AG04449 (cell line): ENCODE measurements at regions not wholly inside any gene's neighbourhood (a gene's known extent, or its start where the extent isn't known, plus 50 kb on each side); places are given as distances from the start of the nearest gene placed in this dataset.

ENCODE experiments used
- CTCF ChIA-PET: fragments of 350-600 bp; formaldehyde crosslinking; extraction: SDS; loops from one replicate; lab custom pipeline; 2021; ENCODE audit warnings: antibody characterized with exemption; lab: Yijun Ruan, JAX
- POLR2A ChIA-PET: fragments of 400-600, 350-600 bp; formaldehyde crosslinking; extraction: SDS; loops from one replicate; lab custom pipeline; 2020; ENCODE audit warnings: antibody characterized with exemption, inconsistent platforms; lab: Yijun Ruan, JAX
- DNase-seq: peaks from one replicate; pipeline ENCODE4 v3.0.0-alpha.2; 2010; ENCODE audit warnings: low read depth, low spot score
- H3K4me3 ChIP-seq: 2 replicates; pipeline ENCODE4 v1.5.1; 2011; ENCODE audit warnings: low read depth, mild to moderate bottlenecking, control low read depth, low read length
- TF ChIP-seq, protein P1 (sequence below): IDR thresholded peaks from one replicate; pipeline ENCODE4 v1.5.1; 2011; ENCODE audit warnings: mild to moderate bottlenecking, moderate library complexity, low read length, control low read depth, inconsistent platforms; ENCODE audit not compliant: insufficient read depth; ENCODE audit errors: missing control alignments

- H3K4me3 ChIP-seq: no peak overlapping the region
- ChIA-PET CTCF (no interaction called here), POLR2A (no interaction called here)
- no peak for DNase-seq
- TF ChIP-seq, protein P1, sequence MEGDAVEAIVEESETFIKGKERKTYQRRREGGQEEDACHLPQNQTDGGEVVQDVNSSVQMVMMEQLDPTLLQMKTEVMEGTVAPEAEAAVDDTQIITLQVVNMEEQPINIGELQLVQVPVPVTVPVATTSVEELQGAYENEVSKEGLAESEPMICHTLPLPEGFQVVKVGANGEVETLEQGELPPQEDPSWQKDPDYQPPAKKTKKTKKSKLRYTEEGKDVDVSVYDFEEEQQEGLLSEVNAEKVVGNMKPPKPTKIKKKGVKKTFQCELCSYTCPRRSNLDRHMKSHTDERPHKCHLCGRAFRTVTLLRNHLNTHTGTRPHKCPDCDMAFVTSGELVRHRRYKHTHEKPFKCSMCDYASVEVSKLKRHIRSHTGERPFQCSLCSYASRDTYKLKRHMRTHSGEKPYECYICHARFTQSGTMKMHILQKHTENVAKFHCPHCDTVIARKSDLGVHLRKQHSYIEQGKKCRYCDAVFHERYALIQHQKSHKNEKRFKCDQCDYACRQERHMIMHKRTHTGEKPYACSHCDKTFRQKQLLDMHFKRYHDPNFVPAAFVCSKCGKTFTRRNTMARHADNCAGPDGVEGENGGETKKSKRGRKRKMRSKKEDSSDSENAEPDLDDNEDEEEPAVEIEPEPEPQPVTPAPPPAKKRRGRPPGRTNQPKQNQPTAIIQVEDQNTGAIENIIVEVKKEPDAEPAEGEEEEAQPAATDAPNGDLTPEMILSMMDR: no peak
Observed at GRCh38 chr1:181310560-181310959, 172.8 kb upstream of the CACNA1E start.

DNA sequence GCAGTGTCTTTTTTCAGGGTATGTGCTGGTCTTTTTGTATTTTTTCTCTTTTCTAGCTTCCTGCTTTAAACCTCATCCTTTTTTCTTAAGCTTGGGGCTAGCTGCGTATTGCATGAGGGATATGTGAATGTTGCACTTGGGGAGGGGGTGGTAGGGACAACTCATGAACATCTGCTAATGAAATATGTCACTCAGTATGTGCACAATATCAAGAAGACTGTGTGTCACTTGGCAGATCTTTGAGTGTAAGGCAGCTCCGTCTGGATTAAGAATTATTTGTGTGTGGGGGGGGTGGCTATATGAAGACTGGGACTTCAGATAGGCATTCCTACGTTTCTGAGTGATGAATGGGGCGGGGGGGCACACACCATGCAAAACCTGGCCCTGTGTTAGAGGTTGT, 170.4 kb upstream of the CACNA1E start:
- CTCF ChIA-PET: no interaction called here
- POLR2A ChIA-PET: no interaction called here
- TF ChIP-seq, protein P1: no peak
- no peak overlapping the region for H3K4me3 ChIP-seq
- DNase-seq: no peak

DNA sequence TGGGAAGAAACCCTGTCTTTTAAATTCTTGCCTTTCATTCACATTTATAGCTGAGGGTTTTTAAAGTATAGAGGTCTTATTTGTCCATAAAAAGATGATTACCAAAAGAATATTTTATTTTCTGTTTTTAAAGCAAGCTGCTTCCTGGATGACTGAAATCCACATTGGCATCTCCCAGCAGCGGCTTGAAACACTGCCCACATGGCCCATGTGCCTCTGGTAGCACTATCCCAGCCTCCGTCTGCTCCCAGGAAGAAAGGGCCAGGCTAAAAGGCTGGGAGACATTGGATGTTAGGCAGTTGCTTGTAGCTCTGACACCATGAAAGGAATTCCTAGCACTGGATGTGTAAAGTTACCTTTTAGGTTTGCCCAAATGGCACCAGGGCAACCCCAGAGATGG, 169.9 kb upstream of the CACNA1E start:
- TF ChIP-seq, protein P1: no peak
- ChIA-PET CTCF (no interaction called here), POLR2A (no interaction called here)
- no peak for DNase-seq
- H3K4me3 ChIP-seq: no peak overlapping the region

GRCh38 chr1:181314010-181314409, 169.3 kb upstream of the CACNA1E start:
- TF ChIP-seq, protein P1: no peak
- ChIA-PET POLR2A (no interaction called here), CTCF (no interaction called here)
- DNase-seq: no peak
- no peak overlapping the region for H3K4me3 ChIP-seq

GRCh38 chr1:181314959-181315358, 168.4 kb upstream of the CACNA1E start:
- CTCF ChIA-PET: no interaction called here
- TF ChIP-seq, protein P1: no peak
- DNase-seq: no peak
- no peak overlapping the region for H3K4me3 ChIP-seq
- POLR2A ChIA-PET: no interaction called here

DNA sequence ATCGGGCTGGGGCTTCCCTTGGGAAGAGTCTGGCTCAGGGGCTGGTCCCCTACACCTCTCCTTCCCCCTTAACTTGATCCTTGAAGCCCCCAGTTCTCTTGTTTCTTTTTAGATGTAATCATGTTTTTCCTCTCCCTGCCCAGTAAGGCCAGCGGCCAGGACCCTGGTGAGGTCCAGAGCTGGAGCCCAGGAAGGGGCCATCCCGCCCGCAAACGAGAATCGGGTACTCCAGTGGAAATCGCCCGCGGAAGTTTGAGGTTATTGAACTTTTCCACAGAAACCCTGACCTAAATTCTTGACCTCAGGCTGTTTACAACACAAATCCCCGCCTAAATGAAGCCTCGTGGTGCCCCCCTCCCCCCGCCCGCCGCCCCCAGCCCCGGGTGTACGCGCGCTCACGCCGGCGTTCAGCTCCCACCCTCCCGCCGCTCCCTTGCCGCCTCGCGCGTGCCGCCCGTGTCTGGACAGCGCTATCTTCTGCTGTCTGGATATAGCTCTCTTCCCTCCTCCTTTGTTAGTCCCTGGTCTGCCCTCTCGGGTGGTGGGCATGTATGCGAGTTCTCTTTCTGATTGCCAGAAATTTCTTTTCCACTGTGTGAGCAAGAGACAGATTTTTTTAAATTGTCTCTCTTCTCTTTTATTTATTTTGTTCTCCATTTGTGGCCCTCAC, 165.9 kb upstream of the CACNA1E start:
- no peak for DNase-seq
- ChIA-PET CTCF (no interaction called here), POLR2A (no interaction called here)
- no peak overlapping the region for H3K4me3 ChIP-seq
- TF ChIP-seq, protein P1: no peak
